MCF 10A (cell line): ENCODE measurements at regions not wholly inside any gene's neighbourhood (a gene's known extent, or its start where the extent isn't known, plus 50 kb on each side); places are given as distances from the start of the nearest gene placed in this dataset.

ENCODE experiments used
- BruUV-seq: library from RNA; stranded (reverse); fragments of 400-500 nt; replicated peaks from 2 replicates; lab custom pipeline; 2021; lab: Mats Ljungman, UMichigan
- CTCF ChIA-PET: fragments of 300-600 bp; sonication (Branson Sonifier 250); formaldehyde crosslinking; extraction: SDS; loops from one replicate; lab custom pipeline; 2021; ENCODE audit warnings: antibody characterized with exemption, inconsistent platforms; lab: Yijun Ruan, JAX
- POLR2A ChIA-PET: fragments of 300-600, 350-650 bp; sonication (Branson Sonifier 250); formaldehyde crosslinking; extraction: SDS; loops from one replicate; lab custom pipeline; 2020; ENCODE audit warnings: antibody characterized with exemption, inconsistent platforms; lab: Yijun Ruan, JAX
- DNase-seq: peaks from one replicate; pipeline ENCODE4 v3.0.0-alpha.2; 2018; ENCODE audit not compliant: unreplicated experiment
- H3K27ac Mint-ChIP-seq: one replicate; pipeline ENCODE4 v1.8.0; 2022; ENCODE audit warnings: mild to moderate bottlenecking, low read depth, mixed read lengths; ENCODE audit not compliant: unreplicated experiment
- H3K27me3 Mint-ChIP-seq: one replicate; pipeline ENCODE4 v1.8.0; 2022; ENCODE audit warnings: mixed read lengths; ENCODE audit not compliant: insufficient read depth, unreplicated experiment
- H3K36me3 Mint-ChIP-seq: one replicate; pipeline ENCODE4 v1.8.0; 2022; ENCODE audit warnings: mild to moderate bottlenecking, moderate library complexity, mixed read lengths; ENCODE audit not compliant: insufficient read depth, unreplicated experiment
- H3K4me1 Mint-ChIP-seq: one replicate; pipeline ENCODE4 v1.8.0; 2022; ENCODE audit warnings: mixed read lengths; ENCODE audit not compliant: insufficient read depth, unreplicated experiment
- H3K4me3 Mint-ChIP-seq: one replicate; pipeline ENCODE4 v1.8.0; 2022; ENCODE audit warnings: mild to moderate bottlenecking, moderate library complexity, mixed read lengths; ENCODE audit not compliant: unreplicated experiment
- H3K9me3 Mint-ChIP-seq: one replicate; pipeline ENCODE4 v1.8.0; 2022; ENCODE audit warnings: mixed read lengths; ENCODE audit not compliant: unreplicated experiment
- CTCF ChIP-seq: fragments of 200-600 bp; IDR thresholded peaks from one replicate; pipeline ENCODE4 v1.8.0; 2022; ENCODE audit warnings: antibody characterized with exemption, mild to moderate bottlenecking; ENCODE audit not compliant: unreplicated experiment
- intact Hi-C: fragments of 100-400 bp; cut with micrococcal nuclease; formaldehyde crosslinking; loops from 2 replicates; pipeline ENCODE4 v1.14.1; 2022

- CTCF ChIA-PET: interaction anchor here (0.8 kb wide), 1 partner anchor 1991 kb away, joined by 4 read pairs; no protein-coding TSS in a partner anchor
- no peak for DNase-seq
- intact Hi-C loops: no loop called here
- no peaks in the 10 kb centered on the region for H3K27me3 Mint-ChIP-seq
- H3K4me1 Mint-ChIP-seq: no peaks in the 10 kb centered on the region
- H3K27ac Mint-ChIP-seq: no peak overlapping the region
- no peak overlapping the region for H3K4me3 Mint-ChIP-seq
- no TSS peak for BruUV-seq
- H3K9me3 Mint-ChIP-seq: no peaks in the 10 kb centered on the region
- no peaks in the 10 kb centered on the region for H3K36me3 Mint-ChIP-seq
- POLR2A ChIA-PET: interaction anchor here (1.0 kb wide), 1 partner anchor 42 kb away, joined by 3 read pairs; no protein-coding TSS in a partner anchor
- no peak for TF ChIP-seq CTCF
These were observed 387.1 kb upstream of the JARID2 start for GRCh38 chr6:14858808-14859207.

GRCh38 chr6:14860774-14861173 is 385.1 kb upstream of the JARID2 start:
- no TSS peak for BruUV-seq
- Mint-ChIP-seq H3K27me3 (no peaks in the 10 kb centered on the region), H3K9me3 (no peaks in the 10 kb centered on the region), H3K36me3 (no peaks in the 10 kb centered on the region), H3K4me3 (no peak overlapping the region), H3K27ac (no peak overlapping the region), H3K4me1 (no peaks in the 10 kb centered on the region)
- CTCF ChIA-PET: interaction anchor here (0.6 kb wide), 1 partner anchor 617 kb away, joined by 3 read pairs; no protein-coding TSS in a partner anchor
- POLR2A ChIA-PET: no interaction called here
- intact Hi-C loops: no loop called here
- no peak for TF ChIP-seq CTCF
- no peak for DNase-seq

- no TSS peak for BruUV-seq
- H3K36me3 Mint-ChIP-seq: no peaks in the 10 kb centered on the region
- H3K9me3 Mint-ChIP-seq: no peaks in the 10 kb centered on the region
- DNase-seq: no peak
- ChIA-PET POLR2A (no interaction called here), CTCF (interaction anchor here (0.6 kb wide), 1 partner anchor 616 kb away, joined by 3 read pairs; no protein-coding TSS in a partner anchor)
- intact Hi-C loops: no loop called here
- no peaks in the 10 kb centered on the region for H3K4me1 Mint-ChIP-seq
- H3K27ac Mint-ChIP-seq: no peak overlapping the region
- TF ChIP-seq CTCF: no peak
- H3K27me3 Mint-ChIP-seq: no peaks in the 10 kb centered on the region
- no peak overlapping the region for H3K4me3 Mint-ChIP-seq
These were observed 384.4 kb upstream of the JARID2 start for GRCh38 chr6:14861491-14861943.

GRCh38 chr6:14862845-14863244 is 383.0 kb upstream of the JARID2 start:
- intact Hi-C loops: no loop called here
- H3K27me3 Mint-ChIP-seq: no peaks in the 10 kb centered on the region
- ChIA-PET CTCF (interaction anchor here (0.5 to 0.7 kb wide), 4 partner anchors 12 to 283 kb away, joined by 3 to 4 read pairs (median 4); no protein-coding TSS in a partner anchor), POLR2A (no interaction called here)
- TF ChIP-seq CTCF: no peak
- H3K4me1 Mint-ChIP-seq: no peaks in the 10 kb centered on the region
- H3K9me3 Mint-ChIP-seq: no peaks in the 10 kb centered on the region
- H3K4me3 Mint-ChIP-seq: no peak overlapping the region
- H3K36me3 Mint-ChIP-seq: no peaks in the 10 kb centered on the region
- no peak for DNase-seq
- no peak overlapping the region for H3K27ac Mint-ChIP-seq
- BruUV-seq: no TSS peak
